Activated B cell treated with CpG ODN at 0.5 μM for 24 hours (primary cell): ENCODE measurements at regions not wholly inside any gene's neighbourhood (a gene's known extent, or its start where the extent isn't known, plus 50 kb on each side); places are given as distances from the start of the nearest gene placed in this dataset.

Experiments
- ATAC-seq: fragments of 200-7000 bp; cut with Tn5 transposase; one replicate; pipeline ENCODE4 v1.10.0; 2021; ENCODE audit warnings: low read depth, mild to moderate bottlenecking, moderate library complexity
- CTCF ChIA-PET: fragments of 350-600 bp; sonication (Branson Sonifier 250); formaldehyde crosslinking; loops from one replicate; lab custom pipeline; 2021; ENCODE audit warnings: antibody characterized with exemption; lab: Charles Lee
- POLR2A ChIA-PET: fragments of 350-600 bp; sonication (Branson Sonifier 250); formaldehyde crosslinking; loops from one replicate; lab custom pipeline; 2021; ENCODE audit warnings: antibody characterized with exemption; lab: Charles Lee
- DNase-seq: peaks from one replicate; pipeline ENCODE4 v3.0.0; 2022
- H3K27ac Mint-ChIP-seq: one replicate; pipeline ENCODE4 v1.8.0; 2020; ENCODE audit warnings: mixed read lengths
- H3K27me3 Mint-ChIP-seq: one replicate; pipeline ENCODE4 v1.8.0; 2021; ENCODE audit warnings: mixed read lengths
- H3K36me3 Mint-ChIP-seq: one replicate; pipeline ENCODE4 v1.8.0; 2021; ENCODE audit warnings: low read depth, mixed read lengths
- H3K4me1 Mint-ChIP-seq: one replicate; pipeline ENCODE4 v1.8.0; 2021; ENCODE audit warnings: mixed read lengths
- H3K4me3 Mint-ChIP-seq: one replicate; pipeline ENCODE4 v1.8.0; 2020; ENCODE audit warnings: mild to moderate bottlenecking, mixed read lengths
- H3K9me3 Mint-ChIP-seq: one replicate; pipeline ENCODE4 v1.8.0; 2020; ENCODE audit warnings: mixed read lengths
- CTCF ChIP-seq: fragments of 200-600 bp; IDR thresholded peaks from one replicate; pipeline ENCODE4 v1.8.0; 2022; ENCODE audit warnings: antibody characterized with exemption, mild to moderate bottlenecking
- intact Hi-C: fragments of 100-400 bp; cut with micrococcal nuclease; formaldehyde crosslinking; loops from one replicate; pipeline ENCODE4 v1.15.1; 2024

- Mint-ChIP-seq H3K4me3 (no peak overlapping the region), H3K9me3 (no peaks in the 10 kb centered on the region), H3K4me1 (no peaks in the 10 kb centered on the region), H3K27me3 (no peaks in the 10 kb centered on the region), H3K36me3 (no peaks in the 10 kb centered on the region), H3K27ac (no peak overlapping the region)
- ChIA-PET CTCF (no interaction called here), POLR2A (no interaction called here)
- TF ChIP-seq CTCF: no peak
- ATAC-seq (no peak), DNase-seq (no peak)
- intact Hi-C loops: no loop called here
Measured at GRCh38 chr9:87437966-87438365, 59.7 kb upstream of the DAPK1 start.

GRCh38 chr9:87441251-87441650 lies 56.4 kb upstream of the DAPK1 start:
- Mint-ChIP-seq H3K4me3 (no peak overlapping the region), H3K4me1 (peaks cover 3% of the 10 kb centered on the region), H3K27ac (no peak overlapping the region), H3K9me3 (no peaks in the 10 kb centered on the region), H3K36me3 (no peaks in the 10 kb centered on the region), H3K27me3 (no peaks in the 10 kb centered on the region)
- CTCF ChIA-PET: no interaction called here
- TF ChIP-seq CTCF: no peak
- ATAC-seq (no peak), DNase-seq (no peak)
- intact Hi-C loops: no loop called here
- POLR2A ChIA-PET: no interaction called here

- no peak overlapping the region for H3K27ac Mint-ChIP-seq
- POLR2A ChIA-PET: no interaction called here
- H3K9me3 Mint-ChIP-seq: no peaks in the 10 kb centered on the region
- TF ChIP-seq CTCF: no peak
- CTCF ChIA-PET: no interaction called here
- ATAC-seq (no peak), DNase-seq (no peak)
- H3K36me3 Mint-ChIP-seq: no peaks in the 10 kb centered on the region
- H3K4me1 Mint-ChIP-seq: peaks cover 3% of the 10 kb centered on the region
- no peak overlapping the region for H3K4me3 Mint-ChIP-seq
- H3K27me3 Mint-ChIP-seq: no peaks in the 10 kb centered on the region
- intact Hi-C loops: no loop called here
Measured at GRCh38 chr9:87442451-87442850, 55.2 kb upstream of the DAPK1 start.

GRCh38 chr9:87443006-87443405 lies 54.7 kb upstream of the DAPK1 start:
- intact Hi-C loops: no loop called here
- no peaks in the 10 kb centered on the region for H3K27me3 Mint-ChIP-seq
- DNase-seq: no peak
- H3K9me3 Mint-ChIP-seq: no peaks in the 10 kb centered on the region
- H3K4me3 Mint-ChIP-seq: no peak overlapping the region
- no peaks in the 10 kb centered on the region for H3K36me3 Mint-ChIP-seq
- POLR2A ChIA-PET: no interaction called here
- no peak overlapping the region for H3K27ac Mint-ChIP-seq
- peaks cover 3% of the 10 kb centered on the region for H3K4me1 Mint-ChIP-seq
- CTCF ChIA-PET: no interaction called here
- no peak for ATAC-seq
- TF ChIP-seq CTCF: no peak

GRCh38 chr9:87443461-87443860 lies 54.2 kb upstream of the DAPK1 start:
- H3K27ac Mint-ChIP-seq: no peak overlapping the region

More at GRCh38 chr9:87443461-87443860, 54.2 kb upstream of the DAPK1 start:
- ChIA-PET POLR2A (no interaction called here), CTCF (no interaction called here)
- intact Hi-C loops: no loop called here
- Mint-ChIP-seq H3K27me3 (no peaks in the 10 kb centered on the region), H3K4me1 (peaks cover 3% of the 10 kb centered on the region), H3K4me3 (no peak overlapping the region), H3K36me3 (no peaks in the 10 kb centered on the region), H3K9me3 (no peaks in the 10 kb centered on the region)
- no peak for ATAC-seq
- no peak for DNase-seq
- no peak for TF ChIP-seq CTCF
